ENCODE measurements at regions not wholly inside any gene's neighbourhood (a gene's known extent, or its start where the extent isn't known, plus 50 kb on each side); places are given as distances from the start of the nearest gene placed in this dataset.

DNA sequence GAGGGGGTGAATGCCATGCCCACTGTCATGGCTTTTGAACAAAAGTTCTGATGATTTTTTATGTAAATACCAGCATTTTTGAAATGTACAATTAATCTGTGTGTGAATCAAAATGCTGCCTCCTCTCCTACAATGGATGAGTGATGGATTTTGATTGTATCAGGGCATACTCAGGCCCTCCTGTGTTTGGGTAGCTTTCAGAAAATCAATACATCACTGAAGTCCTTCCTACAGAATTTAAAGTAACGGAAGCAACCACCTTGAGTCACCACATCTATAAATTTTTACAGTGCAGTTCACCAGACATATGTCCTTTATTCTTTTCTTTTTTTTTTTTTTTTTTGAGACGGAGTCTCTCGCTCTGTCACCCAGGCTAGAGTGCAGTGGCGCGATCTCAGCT, 867.3 kb downstream of the EPHA4 start:
- TF ChIP-seq, protein P1, sequence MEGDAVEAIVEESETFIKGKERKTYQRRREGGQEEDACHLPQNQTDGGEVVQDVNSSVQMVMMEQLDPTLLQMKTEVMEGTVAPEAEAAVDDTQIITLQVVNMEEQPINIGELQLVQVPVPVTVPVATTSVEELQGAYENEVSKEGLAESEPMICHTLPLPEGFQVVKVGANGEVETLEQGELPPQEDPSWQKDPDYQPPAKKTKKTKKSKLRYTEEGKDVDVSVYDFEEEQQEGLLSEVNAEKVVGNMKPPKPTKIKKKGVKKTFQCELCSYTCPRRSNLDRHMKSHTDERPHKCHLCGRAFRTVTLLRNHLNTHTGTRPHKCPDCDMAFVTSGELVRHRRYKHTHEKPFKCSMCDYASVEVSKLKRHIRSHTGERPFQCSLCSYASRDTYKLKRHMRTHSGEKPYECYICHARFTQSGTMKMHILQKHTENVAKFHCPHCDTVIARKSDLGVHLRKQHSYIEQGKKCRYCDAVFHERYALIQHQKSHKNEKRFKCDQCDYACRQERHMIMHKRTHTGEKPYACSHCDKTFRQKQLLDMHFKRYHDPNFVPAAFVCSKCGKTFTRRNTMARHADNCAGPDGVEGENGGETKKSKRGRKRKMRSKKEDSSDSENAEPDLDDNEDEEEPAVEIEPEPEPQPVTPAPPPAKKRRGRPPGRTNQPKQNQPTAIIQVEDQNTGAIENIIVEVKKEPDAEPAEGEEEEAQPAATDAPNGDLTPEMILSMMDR (IDR thresholded peaks at IDR 0.05), result no peak

DNA sequence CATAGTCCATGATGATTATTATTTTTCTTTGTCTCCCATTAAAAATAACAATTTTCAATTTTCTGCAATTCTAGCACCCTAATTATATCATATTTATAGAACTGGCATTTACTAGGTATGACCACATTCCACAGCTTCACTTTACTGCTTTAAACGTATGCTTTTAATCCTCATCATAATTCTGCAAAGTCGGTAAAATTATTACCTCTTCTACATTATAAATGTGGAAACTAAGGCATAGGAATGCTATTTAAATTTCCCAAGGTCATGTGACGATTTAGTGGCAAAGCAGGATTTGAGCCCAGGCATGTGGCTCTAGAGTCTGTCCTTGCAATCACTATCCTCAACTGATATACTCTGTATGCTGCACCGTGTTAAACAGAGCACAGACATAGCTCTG, 866.4 kb downstream of the EPHA4 start:
- TF ChIP-seq, protein P1 (IDR thresholded peaks at IDR 0.05), result no peak

DNA sequence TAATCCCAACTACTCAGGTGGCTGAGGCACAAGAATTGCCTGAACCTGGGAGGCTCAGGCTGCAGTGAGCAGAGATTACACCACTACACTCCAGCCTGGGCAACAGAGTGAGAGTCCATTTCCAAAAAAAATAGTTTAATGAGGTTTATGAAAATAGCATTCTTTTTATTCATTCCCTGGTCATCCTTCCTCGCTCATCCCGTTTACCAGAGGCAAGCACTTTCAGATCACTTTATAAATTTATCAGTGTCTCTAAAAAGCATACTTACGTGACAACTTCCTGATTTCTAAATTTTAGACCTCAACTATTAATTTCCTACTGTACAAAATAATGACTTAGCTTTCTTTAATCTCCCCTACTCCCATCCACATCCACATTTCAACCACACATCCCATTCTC, 864.8 kb downstream of the EPHA4 start:
- TF ChIP-seq, protein P1 (IDR thresholded peaks at IDR 0.05), result no peak

DNA sequence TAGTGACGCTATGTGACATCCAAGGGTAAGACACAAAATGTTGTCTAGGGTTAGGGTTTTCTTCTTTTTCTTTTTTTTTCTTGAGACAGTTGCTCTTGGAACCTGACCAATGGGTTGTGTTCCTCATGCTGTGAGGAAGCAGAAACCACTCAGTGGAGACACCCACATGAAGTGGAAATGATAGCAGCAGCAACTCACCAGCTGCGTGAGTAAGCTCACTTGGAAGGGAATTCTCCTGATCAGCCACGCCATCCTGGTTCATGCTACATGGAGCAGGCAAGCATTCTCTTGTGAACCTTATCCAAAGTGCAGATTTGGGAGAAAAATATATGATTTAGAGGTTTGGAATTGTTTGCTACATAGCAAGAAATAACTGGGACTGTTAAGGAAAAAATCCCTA, 863.7 kb downstream of the EPHA4 start:
- TF ChIP-seq, protein P1 (IDR thresholded peaks at IDR 0.05), result no peak

DNA sequence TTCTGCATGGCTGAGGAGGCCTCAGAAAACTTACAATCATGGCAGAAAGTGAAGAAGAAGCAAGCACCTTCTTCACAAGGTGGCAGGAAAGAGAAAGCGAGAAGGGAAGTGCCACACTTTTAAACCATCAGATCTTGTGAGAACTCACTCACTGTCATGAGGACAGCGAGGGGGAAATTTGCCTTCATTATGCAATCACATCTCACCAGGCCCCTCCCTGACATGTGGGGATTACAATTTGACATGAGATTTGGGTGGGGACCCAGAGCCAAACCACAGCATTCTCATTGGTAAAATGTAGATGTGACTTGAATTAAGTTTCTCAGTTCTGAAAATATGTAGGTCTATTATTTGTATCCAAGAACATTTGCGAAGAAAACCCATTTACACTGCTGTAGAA, 854.8 kb downstream of the EPHA4 start:
- TF ChIP-seq, protein P1 (IDR thresholded peaks at IDR 0.05), result no peak

DNA sequence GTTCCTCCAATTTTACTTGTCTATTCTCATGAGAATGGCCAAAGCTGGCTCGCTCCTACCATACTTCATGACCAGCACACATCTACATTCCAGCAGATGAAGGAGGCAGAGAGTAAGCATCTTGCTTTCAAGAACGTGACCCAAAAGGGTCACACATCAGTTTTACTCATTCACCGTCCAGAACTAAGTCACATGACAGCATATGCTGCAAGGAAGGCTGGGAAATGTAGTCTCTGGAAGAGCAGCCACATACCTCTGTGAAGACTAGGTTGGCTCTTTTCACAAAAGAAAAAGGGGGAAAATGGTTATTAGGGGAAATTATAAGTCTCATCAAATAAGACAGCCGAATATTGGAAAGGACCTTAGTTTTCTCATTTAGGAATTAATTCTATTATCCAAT, 835.3 kb downstream of the EPHA4 start:
- TF ChIP-seq, protein P1 (IDR thresholded peaks at IDR 0.05), result no peak

DNA sequence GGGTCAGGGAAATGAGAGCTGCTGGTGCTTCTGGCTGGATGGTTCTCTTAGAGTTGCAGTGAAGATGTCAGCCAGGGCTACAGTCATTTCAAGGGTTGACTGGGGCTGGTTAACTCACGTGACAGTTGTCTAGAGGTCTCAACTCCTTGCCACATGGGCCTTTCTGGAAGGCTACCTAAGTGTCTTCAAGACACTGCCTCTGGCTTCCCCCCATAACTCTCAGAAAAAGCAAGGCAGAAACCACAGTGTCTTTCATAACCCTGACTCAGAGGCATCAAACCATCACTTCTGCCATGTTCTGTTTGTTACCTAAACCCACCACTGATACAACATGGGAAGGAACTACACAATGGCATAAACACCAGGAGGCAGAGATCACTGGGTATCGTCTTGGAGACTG, 828.9 kb downstream of the EPHA4 start:
- TF ChIP-seq, protein P1 (IDR thresholded peaks at IDR 0.05), result no peak

DNA sequence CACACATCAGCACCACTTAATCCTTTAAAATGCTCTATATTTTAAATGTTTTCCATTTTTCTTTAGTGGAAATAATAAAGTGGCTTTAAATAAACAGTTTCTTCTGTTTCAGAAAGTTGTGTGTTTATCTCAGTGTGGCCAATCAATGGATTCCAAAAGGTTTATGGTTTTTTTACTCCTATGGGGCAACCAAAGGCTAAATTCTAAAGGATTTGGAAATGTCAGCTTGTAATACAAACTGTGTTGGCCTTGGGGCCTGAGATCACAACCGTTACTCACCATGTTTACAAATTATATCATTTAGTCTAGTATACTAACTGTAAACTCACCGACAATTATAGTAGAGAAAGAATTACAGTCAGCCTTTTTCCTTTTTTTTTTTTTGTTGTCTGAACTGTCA, 827.2 kb downstream of the EPHA4 start:
- TF ChIP-seq, protein P1 (IDR thresholded peaks at IDR 0.05), result no peak

All from LNCAP (cell line).